H7 (cell line): ENCODE measurements at regions not wholly inside any gene's neighbourhood (a gene's known extent, or its start where the extent isn't known, plus 50 kb on each side); places are given as distances from the start of the nearest gene placed in this dataset.

ENCODE experiments used
- DNase-seq: peaks from one replicate; pipeline ENCODE4 v3.0.0; 2012
- H3K27me3 ChIP-seq: 2 replicates; pipeline ENCODE4 v1.6.0; 2011; ENCODE audit warnings: mild to moderate bottlenecking, low read length; ENCODE audit not compliant: control insufficient read depth, insufficient read depth
- H3K36me3 ChIP-seq: replicated peaks from 2 replicates; pipeline ENCODE4 v1.5.1; 2011; ENCODE audit warnings: low read length; ENCODE audit not compliant: control insufficient read depth, insufficient read depth
- H3K4me3 ChIP-seq: 2 replicates; pipeline ENCODE4 v1.5.1; 2011; ENCODE audit warnings: low read depth, mild to moderate bottlenecking, control low read depth, low read length, moderate library complexity; ENCODE audit not compliant: insufficient read depth

DNA sequence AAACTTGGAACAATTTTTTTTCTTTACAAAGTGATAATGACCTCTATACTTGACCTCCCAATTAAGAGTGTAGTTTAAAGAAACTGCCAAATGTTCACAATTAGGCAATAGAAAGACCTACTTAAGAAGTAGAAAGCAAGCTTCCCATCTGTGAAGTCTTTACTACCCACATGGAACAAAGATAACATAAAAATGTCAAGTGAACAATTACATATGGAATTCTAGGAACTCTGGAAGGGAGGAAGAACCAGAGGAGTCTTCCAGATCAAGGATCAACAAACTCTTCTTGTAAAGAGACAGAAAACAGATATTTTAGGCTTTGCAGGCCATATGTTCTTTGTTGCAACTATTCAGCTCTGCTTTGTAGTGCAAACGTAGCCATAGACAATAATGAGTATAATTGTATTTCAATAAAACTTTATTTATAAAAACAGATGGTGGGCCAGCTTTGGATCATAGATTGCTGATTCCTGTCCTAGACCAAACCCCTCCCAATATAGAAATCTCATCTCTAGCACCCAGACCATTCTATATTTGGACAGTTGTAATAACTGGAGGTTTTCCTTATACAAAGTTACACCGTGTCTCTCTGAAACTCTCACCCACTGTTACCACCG lies 68.4 kb upstream of the MAGI3 start:
- no peaks in the 10 kb centered on the region for H3K27me3 ChIP-seq
- no peaks in the 10 kb centered on the region for H3K36me3 ChIP-seq
- H3K4me3 ChIP-seq, result no peak overlapping the region
- no peak for DNase-seq

DNA sequence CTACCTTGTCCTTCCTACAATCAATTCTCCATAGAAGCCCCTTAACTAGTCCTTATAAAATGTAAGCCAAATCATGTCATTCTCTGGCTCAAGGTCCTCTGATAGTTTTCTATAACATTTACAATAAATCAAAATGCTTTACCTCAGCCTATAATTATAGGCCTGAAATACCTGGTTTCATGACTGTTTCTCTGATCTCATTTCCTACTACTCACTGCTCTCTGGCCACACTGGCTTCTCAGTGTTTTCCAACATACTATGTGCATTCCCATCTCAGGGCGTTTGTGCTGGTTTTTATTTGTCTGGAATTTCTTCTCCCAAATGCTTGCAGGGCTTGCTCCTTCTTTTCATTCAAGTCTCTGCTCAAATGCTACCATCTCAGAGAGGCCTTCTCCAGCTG lies 67.9 kb upstream of the MAGI3 start:
- Histone ChIP-seq H3K4me3 (no peak overlapping the region), H3K27me3 (no peaks in the 10 kb centered on the region), H3K36me3 (no peaks in the 10 kb centered on the region)
- no peak for DNase-seq

DNA sequence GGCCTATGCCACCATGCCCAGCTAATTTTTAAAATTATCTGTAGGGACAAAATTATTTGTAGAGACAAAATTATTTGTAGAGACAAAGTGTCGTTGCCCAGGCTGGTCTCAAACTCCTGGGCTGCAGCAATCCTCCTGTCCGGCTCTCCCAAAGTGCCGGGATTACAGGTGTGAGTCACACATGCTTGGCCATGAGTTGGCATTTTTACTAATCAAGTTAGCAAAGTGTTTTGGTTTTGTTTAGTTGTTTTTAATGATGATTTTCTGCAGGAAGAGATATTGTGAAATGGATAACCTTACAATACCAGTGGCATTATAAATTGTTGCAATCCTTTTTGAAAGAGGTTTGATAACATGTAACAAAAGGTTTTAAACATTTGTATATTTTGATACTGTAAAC lies 65.3 kb upstream of the MAGI3 start:
- no peak for DNase-seq
- Histone ChIP-seq H3K27me3 (no peaks in the 10 kb centered on the region), H3K4me3 (no peak overlapping the region), H3K36me3 (no peaks in the 10 kb centered on the region)

DNA sequence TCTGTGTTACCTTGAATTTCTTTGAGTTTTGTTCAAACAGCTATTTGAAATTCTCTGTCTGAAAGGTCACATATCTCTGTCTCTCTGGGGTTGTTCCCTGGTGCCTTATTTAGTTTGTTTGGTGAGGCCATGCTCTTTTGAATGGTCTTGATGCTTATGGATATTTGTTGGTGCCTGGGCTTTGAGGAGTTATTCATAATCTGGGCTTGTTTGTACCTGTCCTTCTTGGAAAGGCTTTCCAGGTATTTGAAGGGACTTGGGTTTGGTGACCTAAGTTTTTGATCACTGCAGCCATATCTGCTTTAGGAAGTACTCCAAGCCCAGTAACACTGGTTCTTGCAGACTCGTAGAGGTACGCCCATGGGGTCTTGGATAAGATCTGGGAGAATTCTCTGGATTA lies 63.3 kb upstream of the MAGI3 start:
- no peaks in the 10 kb centered on the region for H3K27me3 ChIP-seq
- no peak for DNase-seq
- no peak overlapping the region for H3K4me3 ChIP-seq
- no peaks in the 10 kb centered on the region for H3K36me3 ChIP-seq

DNA sequence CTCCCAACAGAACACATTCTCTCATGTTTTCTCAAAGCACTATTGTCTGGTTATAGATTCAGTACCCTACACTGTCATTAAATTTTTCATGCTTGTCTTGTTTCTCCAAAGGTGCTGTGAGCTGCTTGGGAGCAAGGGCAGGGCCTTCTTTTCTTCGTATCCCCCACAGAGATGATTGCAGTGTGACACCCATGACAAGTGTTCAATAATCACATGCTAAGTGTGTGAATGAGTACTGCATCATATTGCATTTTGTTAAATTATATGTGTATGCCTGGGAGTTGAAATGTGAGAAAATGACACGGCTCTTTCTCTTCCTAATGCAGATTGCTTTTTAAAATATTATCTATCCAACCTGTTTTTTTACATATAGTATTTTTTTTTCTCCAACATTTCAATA lies 57.3 kb upstream of the MAGI3 start:
- H3K4me3 ChIP-seq, result no peak overlapping the region
- no peaks in the 10 kb centered on the region for H3K36me3 ChIP-seq
- no peak for DNase-seq
- H3K27me3 ChIP-seq, result no peaks in the 10 kb centered on the region

DNA sequence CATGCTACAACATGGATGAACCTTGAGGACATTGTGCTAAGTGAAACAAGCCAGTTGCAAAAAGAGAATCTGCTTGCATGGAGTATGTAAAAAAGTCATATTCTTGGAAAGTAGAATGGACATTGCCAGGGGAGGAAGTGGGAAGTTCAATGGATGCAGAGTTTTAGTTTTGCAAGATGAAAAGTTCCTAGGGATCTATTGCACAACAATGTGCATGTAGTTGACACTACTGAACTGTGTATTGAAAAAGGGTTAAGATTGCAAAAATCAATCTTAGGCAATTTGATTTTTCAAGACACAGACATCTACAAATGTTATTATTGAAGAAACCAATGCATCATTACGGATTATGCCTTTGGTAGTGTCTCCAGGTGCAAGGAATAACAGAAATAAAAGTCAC lies 50.3 kb upstream of the MAGI3 start:
- Histone ChIP-seq H3K36me3 (no peaks in the 10 kb centered on the region), H3K4me3 (no peak overlapping the region), H3K27me3 (no peaks in the 10 kb centered on the region)
- no peak for DNase-seq
